Cardiac muscle cell (in vitro differentiated cells and primary cell): ENCODE measurements at regions not wholly inside any gene's neighbourhood (a gene's known extent, or its start where the extent isn't known, plus 50 kb on each side); places are given as distances from the start of the nearest gene placed in this dataset.
"Not testable (repeated sequence)": the region's sequence is repeated elsewhere in the genome, so short reads cannot be mapped to it uniquely, and the experiment has no call there.

Experiments used
- DNase-seq, 2 donors: peaks; one replicate each; pipeline versions ENCODE4 v3.0.0 to v3.0.0-alpha.2; 2010 to 2017; ENCODE audit warnings: low read depth in 1 of 2, low spot score in 1 of 2
- H3K27ac ChIP-seq: fragments of 200-600 bp; sonication (generic); 2 replicates; pipeline ENCODE4 v1.5.1; 2016
- H3K27me3 ChIP-seq: fragments of 200-600 bp; sonication (generic); 2 replicates; pipeline ENCODE4 v1.6.0; 2016; ENCODE audit warnings: control low read depth
- H3K36me3 ChIP-seq: fragments of 200-600 bp; sonication (generic); 2 replicates; pipeline ENCODE4 v1.5.1; 2016; ENCODE audit warnings: control low read depth
- H3K4me1 ChIP-seq: fragments of 200-600 bp; sonication (generic); 2 replicates; pipeline ENCODE4 v1.8.1; 2017; ENCODE audit warnings: low read depth, mild to moderate bottlenecking, mixed run types
- H3K4me3 ChIP-seq: fragments of 200-600 bp; sonication (generic); 2 replicates; pipeline ENCODE4 v1.5.1; 2016; ENCODE audit warnings: mild to moderate bottlenecking
- H3K9me3 ChIP-seq: fragments of 200-600 bp; sonication (generic); 2 replicates; pipeline ENCODE4 v1.5.1; 2017; ENCODE audit warnings: low read depth, mild to moderate bottlenecking, control low read depth

DNA sequence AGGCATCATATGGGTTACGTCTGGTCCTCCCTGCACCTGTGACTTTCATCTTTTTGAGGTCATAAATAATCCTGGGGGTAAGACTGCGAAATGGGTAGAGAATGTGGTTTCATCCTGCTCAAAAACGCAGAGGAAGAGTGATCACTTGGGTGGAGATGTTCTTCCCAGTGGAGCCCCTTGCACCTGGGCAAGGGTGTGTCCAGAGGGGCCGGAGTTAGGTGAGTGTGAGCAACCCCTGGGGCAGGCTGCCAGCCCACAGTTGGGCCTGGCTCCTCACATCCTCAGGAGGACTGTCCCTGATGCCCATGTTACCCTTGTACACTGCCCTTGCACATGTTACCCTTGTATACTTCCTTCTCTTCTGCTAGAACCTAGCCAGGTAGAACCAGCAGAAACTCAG, 306.6 kb downstream of the BCL2L11 start:
- H3K9me3 ChIP-seq, H3K4me1 ChIP-seq, H3K27me3 ChIP-seq, DNase-seq, H3K4me3 ChIP-seq, H3K27ac ChIP-seq, H3K36me3 ChIP-seq: not testable (repeated sequence)

DNA sequence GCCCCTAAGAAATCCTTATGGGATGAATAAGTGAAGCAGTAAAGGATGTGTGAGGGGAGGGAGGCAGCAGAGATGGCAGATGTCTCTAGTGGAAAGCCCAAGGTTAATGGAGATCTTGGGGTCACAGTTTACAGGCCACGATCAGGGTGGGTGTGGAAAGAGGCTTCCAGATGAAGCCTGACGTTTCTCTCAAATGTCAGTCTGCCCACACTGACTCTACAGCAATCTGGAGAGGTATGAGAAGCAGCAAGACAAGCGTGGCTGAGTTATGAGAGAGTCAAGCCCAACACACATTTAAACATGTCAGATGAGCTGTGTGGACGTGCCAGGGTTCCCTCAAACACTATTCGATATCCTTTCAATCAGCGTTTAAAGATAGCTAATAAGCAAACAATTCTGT, 308.2 kb downstream of the BCL2L11 start:
- H3K36me3 ChIP-seq, H3K9me3 ChIP-seq, DNase-seq, H3K4me3 ChIP-seq, H3K4me1 ChIP-seq, H3K27ac ChIP-seq, H3K27me3 ChIP-seq: not testable (repeated sequence)

DNA sequence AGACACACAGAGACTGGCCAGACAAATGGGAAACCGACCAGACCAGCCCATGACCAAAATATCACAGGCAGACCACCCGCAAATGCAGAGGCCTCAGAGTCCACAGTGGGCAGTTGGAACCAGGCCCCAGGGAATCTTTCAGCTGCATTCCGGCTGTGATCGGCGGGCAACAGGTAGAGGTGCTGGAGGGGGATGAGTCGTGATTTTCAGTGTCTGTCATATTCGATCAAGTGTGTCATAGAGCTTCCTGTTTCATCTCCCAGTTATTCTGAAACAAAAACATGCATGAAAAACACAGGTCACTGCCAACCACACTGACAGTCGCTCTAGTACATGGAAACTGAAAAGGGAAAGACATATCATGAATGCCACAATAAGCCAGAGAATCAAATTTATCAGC, 308.6 kb downstream of the BCL2L11 start:
- DNase-seq, H3K27me3 ChIP-seq, H3K36me3 ChIP-seq, H3K27ac ChIP-seq, H3K4me3 ChIP-seq, H3K4me1 ChIP-seq, H3K9me3 ChIP-seq: not testable (repeated sequence)

DNA sequence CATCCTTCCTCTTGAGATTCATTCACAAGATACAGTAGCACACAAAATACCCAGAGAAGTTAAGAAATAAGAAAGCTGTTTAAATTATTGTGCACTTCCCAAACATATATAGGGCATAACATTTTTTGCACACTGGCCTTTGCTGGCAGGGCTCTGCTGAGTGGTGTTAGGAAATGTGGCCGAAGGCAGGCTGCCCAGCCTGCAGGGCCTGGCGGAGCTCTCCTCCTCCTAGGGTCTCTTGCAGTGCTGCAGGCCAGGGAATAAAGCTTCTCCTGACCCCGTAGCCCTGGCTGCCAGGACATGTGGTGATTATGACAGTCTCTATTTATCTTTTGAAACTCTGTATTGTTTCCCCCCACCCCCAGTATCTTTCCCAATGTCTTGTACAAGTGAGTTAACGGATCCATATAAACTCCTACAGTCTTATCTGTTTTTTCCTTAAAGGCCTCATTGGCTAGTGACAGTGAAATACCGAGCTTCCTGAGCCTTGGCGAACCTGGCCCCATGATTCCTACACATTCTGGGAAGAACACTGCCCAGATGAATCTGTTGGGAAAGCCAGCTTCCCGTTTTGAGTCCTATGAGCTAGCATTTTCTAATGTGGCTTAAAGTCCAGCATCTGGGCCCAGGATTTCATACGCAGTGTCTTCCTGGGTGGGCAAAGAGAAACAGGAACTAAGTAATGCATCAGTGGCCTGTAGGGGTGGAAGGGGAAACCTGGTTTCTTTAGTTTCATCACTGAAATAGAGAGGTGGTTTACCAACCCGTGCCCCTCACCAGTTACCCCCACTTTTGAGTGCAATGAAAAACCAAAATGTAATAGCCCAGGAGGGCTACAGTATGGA, 310.3 kb downstream of the BCL2L11 start:
- peak in 1 of 2 donors; percentile 34 for DNase-seq
- H3K4me3 ChIP-seq, H3K9me3 ChIP-seq, H3K36me3 ChIP-seq, H3K27me3 ChIP-seq, H3K27ac ChIP-seq, H3K4me1 ChIP-seq: not testable (repeated sequence)

DNA sequence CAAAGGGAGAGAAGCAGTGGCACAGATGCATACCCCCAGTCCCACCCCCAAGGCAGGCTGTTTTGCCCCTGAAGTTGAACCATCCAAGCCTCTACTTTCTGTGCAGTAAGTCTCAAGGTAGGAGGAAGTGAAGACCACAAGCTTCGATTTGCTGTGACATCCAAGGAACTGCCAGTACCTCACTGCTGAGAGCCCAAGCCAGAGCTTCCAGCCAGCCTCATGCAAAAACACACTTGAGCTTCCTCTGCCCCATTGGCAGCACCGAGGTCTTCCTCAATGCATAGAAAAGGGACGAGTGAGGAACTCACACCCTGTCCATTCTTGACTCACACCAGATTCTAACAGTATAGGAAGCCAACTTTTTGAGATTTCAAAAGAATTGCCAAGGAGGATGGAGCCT, 311.7 kb downstream of the BCL2L11 start:
- not testable (repeated sequence) for H3K27me3 ChIP-seq, H3K27ac ChIP-seq, H3K4me3 ChIP-seq, H3K36me3 ChIP-seq, H3K4me1 ChIP-seq, H3K9me3 ChIP-seq, DNase-seq

DNA sequence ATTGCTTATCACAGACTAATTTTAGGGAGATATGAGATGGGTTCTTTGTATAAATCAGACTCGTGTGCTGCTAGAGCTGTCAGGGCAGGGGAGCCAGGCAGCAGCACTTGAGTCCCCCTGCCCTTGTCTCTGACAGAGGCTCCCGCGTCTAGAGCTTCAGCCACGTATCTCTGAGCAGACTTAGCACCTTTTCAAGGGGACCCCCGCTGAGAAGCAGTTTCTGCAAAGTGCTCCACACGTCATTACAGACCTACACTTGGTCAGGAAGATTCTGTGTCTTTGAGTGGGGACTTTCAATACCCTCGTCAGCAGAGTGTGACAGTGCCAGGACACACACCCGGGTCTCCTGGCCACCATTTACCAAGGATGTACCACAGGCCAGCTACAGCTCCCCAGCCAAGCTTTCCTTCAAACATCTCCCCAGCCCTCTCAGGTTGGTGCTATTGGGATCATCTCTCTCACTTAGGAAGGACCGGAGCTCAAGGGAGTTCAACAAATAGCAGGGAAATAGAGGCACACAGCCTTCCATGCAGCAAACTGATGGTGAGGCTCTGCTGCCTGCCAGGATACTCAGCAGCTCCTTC, 312.3 kb downstream of the BCL2L11 start:
- not testable (repeated sequence) for H3K27me3 ChIP-seq, H3K27ac ChIP-seq, H3K9me3 ChIP-seq, H3K4me3 ChIP-seq, H3K4me1 ChIP-seq, H3K36me3 ChIP-seq, DNase-seq

DNA sequence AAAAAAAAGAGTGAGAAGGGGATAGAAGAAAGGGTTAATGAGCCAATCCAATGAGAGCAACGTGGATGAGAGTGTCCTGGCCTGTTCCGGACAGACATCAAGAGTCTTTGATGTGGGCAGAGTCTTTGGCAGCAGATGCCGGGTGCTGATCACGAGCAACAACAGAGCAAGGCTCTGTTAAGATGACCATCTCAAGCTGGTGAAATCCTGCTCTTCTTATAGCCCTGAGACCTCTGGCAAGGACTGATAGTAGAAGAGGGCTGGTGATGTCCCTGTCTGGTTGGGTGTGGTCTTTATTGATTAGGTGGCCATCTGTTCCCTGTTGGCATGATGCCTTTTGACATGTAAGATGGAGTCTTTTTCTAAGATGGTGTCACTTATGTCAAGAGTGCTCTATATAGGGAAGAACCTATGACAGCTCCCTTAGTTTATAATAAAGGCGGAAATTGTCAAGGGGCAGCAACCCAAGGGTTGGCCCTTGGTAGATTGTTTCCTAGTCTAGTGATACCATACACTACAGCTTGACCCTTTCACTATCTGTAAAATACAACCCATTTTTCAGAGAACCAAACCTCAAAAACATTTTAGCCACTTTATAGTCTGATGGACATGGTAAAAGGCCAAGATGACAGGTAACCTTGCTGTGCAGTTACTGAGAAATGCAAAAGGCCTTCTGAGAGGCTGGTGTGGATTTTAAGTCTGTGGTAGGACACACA, 313.3 kb downstream of the BCL2L11 start:
- not testable (repeated sequence) for H3K27me3 ChIP-seq, H3K9me3 ChIP-seq, H3K27ac ChIP-seq, H3K4me1 ChIP-seq, H3K36me3 ChIP-seq, H3K4me3 ChIP-seq
- peak in 1 of 2 donors; percentile 35 for DNase-seq

DNA sequence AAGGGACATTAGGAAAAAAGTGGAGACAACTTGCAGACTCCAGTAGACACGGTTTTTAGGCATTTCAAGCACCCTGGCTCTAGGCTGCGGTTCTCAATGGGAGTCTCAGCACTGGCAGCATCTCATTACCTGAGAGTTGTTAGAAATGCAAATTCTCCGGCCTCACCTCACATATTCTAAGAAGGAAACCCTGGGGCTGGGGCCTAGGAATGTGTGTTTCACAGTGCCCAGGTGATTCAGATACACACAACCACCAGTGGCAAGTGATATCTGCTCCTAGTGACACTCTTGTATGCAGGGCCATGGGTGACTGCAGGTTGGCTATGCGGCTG, 313.9 kb downstream of the BCL2L11 start:
- not testable (repeated sequence) for H3K27me3 ChIP-seq, H3K27ac ChIP-seq, H3K4me3 ChIP-seq, H3K36me3 ChIP-seq, DNase-seq, H3K4me1 ChIP-seq, H3K9me3 ChIP-seq

DNA sequence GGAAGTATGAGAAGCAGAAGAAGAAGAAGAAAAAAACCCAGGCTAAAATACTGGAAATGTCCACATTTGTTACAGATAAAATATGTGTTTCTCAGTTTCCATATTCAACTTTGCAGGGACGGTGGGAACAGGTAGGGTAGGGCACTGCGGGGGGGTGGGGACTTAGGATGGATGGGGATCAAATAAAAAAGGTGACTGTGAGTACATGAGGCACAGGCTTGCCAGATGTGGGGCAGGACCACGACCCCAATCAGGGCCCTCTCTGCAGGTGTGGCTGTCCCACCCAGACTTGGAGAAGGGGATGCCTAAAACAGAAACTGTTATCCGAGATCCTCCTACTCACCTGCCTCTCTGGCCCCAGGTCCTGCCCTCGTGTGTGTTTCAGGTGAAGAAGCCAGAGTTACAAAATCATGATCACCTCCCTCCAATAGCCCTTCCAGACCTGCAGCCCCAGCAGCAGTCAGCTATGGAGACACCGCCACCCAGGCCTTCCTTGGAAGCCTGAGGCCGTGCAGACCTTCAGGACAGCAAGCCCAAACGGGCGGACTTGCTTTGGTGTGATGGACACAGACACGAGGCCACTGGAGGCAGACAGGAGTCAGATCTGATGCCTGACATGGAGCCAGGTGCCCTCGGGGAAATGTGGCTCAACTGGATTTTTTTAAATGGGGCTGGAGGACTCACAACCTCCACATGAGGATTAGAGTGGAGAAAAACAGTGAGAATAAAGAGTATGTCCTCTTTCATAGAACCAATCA, 315.0 kb downstream of the BCL2L11 start:
- H3K27ac ChIP-seq, H3K4me3 ChIP-seq, H3K27me3 ChIP-seq, DNase-seq, H3K9me3 ChIP-seq, H3K36me3 ChIP-seq, H3K4me1 ChIP-seq: not testable (repeated sequence)

DNA sequence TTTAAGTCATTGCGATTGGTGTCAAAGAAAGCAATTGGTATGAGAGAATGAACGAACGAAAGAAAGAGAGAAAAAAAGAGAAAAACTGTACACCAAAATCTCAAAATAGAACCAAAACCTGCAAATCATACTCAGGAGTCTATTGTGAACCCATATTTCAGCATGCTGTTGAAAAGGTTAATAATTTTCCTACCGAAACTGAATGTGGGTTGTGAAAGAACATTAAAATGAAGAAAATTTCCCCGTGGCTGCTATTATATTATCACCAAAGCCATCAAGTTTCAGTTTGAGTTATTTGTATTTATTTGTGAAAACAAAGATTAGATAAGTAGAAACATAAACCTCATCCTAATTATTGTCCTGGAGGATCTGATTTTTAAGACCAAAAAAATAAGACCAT, 315.7 kb downstream of the BCL2L11 start:
- not testable (repeated sequence) for H3K36me3 ChIP-seq, DNase-seq, H3K27me3 ChIP-seq, H3K27ac ChIP-seq, H3K9me3 ChIP-seq, H3K4me1 ChIP-seq, H3K4me3 ChIP-seq

DNA sequence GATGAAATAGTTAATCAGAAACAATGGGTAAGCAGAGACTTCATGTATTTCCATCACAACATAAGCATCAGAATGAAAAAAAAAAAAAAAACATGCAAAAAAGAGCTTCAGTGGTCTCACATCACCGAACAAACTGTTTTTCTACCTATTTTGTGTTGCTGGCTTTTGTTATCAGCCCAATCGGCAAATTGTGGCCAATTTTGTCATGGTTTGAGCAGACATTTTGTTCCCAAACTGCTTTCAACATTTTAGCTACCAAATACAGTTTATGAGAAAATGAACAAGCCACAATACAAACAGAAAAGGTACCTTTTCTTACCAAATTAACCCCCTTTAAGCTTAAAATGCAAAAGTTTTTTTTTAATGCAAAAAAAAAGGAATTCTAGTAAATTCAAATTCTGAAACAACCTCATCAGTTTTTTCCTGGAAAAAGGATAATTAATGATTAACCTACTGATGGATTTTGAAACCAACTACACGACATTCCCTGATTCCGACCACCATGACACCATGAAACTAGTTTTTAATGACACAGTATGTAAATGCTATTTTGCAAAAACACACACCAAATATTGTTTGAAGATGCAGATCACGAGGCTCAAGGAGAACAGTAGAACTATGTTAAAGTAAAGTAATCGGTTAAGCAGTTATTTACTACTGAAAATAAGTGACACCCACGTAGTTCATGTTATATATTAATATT, 316.7 kb downstream of the BCL2L11 start:
- DNase-seq, H3K9me3 ChIP-seq, H3K27me3 ChIP-seq, H3K27ac ChIP-seq, H3K4me1 ChIP-seq, H3K36me3 ChIP-seq, H3K4me3 ChIP-seq: not testable (repeated sequence)

DNA sequence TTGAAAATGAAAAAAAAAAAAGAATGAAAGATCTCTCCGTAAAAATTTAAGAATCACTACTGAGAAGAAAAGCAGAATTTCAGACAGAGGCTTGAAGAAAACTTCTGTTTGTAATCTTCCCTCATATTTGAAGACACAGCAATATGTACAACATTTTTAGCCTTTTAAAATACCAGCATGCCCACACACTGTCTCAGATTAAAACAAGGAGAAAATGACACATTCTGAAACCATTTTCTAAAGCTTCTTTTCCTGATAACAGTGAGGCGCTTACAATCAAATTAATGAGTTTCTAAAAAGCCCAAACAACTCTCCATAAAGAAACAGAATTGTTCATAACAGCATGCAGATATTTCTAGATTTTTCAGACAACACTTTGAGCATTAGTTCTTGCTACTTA, 317.4 kb downstream of the BCL2L11 start:
- not testable (repeated sequence) for H3K4me1 ChIP-seq, H3K27ac ChIP-seq, H3K36me3 ChIP-seq, H3K4me3 ChIP-seq, H3K9me3 ChIP-seq, DNase-seq, H3K27me3 ChIP-seq

DNA sequence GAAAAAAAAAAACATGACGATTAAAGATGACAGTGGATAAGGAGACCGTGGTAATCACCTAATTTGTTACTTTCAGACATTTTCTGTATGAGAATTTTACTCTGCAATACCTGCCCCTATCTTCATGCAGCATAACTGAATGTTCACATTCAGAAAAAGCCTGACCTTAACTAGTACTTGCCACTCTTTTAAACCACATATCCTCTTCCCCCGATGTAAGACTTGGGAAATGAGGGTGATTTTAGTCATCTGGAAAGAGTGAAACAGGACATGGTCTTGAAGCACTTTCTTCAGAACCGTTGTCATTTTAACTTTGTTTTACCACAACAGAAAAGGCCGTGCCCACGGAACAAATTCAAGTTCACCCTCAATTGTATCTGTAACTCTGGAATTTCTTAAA, 318.5 kb downstream of the BCL2L11 start:
- not testable (repeated sequence) for H3K36me3 ChIP-seq, H3K4me3 ChIP-seq, H3K27me3 ChIP-seq, H3K4me1 ChIP-seq, H3K9me3 ChIP-seq, H3K27ac ChIP-seq, DNase-seq
